22Rv1 (cell line): ENCODE measurements at regions not wholly inside any gene's neighbourhood (a gene's known extent, or its start where the extent isn't known, plus 50 kb on each side); places are given as distances from the start of the nearest gene placed in this dataset.

Experiments
- H3K27ac ChIP-seq: fragments of 450-650 bp; 2 replicates; pipeline ENCODE4 v1.5.1; 2017
- CTCF ChIP-seq: fragments of 450-650 bp; IDR thresholded peaks from 2 replicates; pipeline ENCODE4 v1.5.1; 2017; ENCODE audit warnings: mild to moderate bottlenecking
- ZFX ChIP-seq: fragments of 450-650 bp; IDR thresholded peaks from 2 replicates; pipeline ENCODE4 v1.6.1; 2017; ENCODE audit warnings: antibody characterized with exemption, borderline replicate concordance

- TF ChIP-seq ZFX (no peak), CTCF (no peak)
- no peak overlapping the region for H3K27ac ChIP-seq
These were observed 737.7 kb downstream of the TLE1 start for GRCh38 chr9:80951675-80952074.

GRCh38 chr9:80948876-80949275, 740.5 kb downstream of the TLE1 start:
- no peak for TF ChIP-seq CTCF
- TF ChIP-seq ZFX: no peak
- H3K27ac ChIP-seq: no peak overlapping the region

GRCh38 chr9:80948066-80948465, 741.3 kb downstream of the TLE1 start:
- H3K27ac ChIP-seq: no peak overlapping the region
- TF ChIP-seq ZFX: no peak

GRCh38 chr9:80946496-80947170, 742.7 kb downstream of the TLE1 start:
- TF ChIP-seq ZFX (no peak), CTCF (no peak)
- H3K27ac ChIP-seq: no peak overlapping the region

GRCh38 chr9:80945436-80945835, 743.9 kb downstream of the TLE1 start:
- H3K27ac ChIP-seq: no peak overlapping the region
- TF ChIP-seq CTCF (no peak), ZFX (no peak)

- H3K27ac ChIP-seq: no peak overlapping the region
- TF ChIP-seq ZFX (no peak), CTCF (no peak)
These were observed 751.7 kb downstream of the TLE1 start for GRCh38 chr9:80937645-80938044.

- H3K27ac ChIP-seq: no peak overlapping the region
- TF ChIP-seq CTCF: no peak
- TF ChIP-seq ZFX: no peak
These were observed 755.3 kb downstream of the TLE1 start for GRCh38 chr9:80934095-80934494.
